ENCODE measurements at regions not wholly inside any gene's neighbourhood (a gene's known extent, or its start where the extent isn't known, plus 50 kb on each side); places are given as distances from the start of the nearest gene placed in this dataset.

DNA sequence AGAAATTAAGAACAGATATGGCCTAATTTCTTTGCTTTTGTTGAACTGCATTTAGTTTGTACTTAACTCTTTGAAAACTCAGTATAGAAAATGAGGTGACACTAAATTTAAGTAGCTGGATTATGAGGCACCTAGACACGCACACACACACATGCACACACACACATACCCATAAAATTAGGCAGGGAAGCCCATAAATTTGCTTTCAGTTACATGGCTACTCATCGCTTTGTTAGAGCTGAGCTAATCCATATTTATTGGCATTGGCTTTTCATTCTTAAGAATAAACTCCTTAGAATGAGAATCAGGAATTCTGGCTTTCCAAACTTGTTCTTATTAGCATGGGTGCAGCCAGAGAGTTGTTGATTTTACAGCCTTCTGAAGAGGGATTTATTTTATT lies 61.7 kb upstream of the MBNL2 start:
- Mint-ChIP-seq H3K27ac (no peak overlapping the region), H3K4me1 (ENCODE audit: unreplicated experiment) (no peaks in the 10 kb centered on the region), H3K4me3 (no peak overlapping the region), H3K9me3 (no peaks in the 10 kb centered on the region), H3K27me3 (no peaks in the 10 kb centered on the region), H3K36me3 (no peaks in the 10 kb centered on the region)
- TF ChIP-seq, protein P1, sequence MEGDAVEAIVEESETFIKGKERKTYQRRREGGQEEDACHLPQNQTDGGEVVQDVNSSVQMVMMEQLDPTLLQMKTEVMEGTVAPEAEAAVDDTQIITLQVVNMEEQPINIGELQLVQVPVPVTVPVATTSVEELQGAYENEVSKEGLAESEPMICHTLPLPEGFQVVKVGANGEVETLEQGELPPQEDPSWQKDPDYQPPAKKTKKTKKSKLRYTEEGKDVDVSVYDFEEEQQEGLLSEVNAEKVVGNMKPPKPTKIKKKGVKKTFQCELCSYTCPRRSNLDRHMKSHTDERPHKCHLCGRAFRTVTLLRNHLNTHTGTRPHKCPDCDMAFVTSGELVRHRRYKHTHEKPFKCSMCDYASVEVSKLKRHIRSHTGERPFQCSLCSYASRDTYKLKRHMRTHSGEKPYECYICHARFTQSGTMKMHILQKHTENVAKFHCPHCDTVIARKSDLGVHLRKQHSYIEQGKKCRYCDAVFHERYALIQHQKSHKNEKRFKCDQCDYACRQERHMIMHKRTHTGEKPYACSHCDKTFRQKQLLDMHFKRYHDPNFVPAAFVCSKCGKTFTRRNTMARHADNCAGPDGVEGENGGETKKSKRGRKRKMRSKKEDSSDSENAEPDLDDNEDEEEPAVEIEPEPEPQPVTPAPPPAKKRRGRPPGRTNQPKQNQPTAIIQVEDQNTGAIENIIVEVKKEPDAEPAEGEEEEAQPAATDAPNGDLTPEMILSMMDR (conservative IDR thresholded peaks at IDR 0.05): no peak
- DNase-seq (ENCODE audit: extremely low spot score, unreplicated experiment): no peak

DNA sequence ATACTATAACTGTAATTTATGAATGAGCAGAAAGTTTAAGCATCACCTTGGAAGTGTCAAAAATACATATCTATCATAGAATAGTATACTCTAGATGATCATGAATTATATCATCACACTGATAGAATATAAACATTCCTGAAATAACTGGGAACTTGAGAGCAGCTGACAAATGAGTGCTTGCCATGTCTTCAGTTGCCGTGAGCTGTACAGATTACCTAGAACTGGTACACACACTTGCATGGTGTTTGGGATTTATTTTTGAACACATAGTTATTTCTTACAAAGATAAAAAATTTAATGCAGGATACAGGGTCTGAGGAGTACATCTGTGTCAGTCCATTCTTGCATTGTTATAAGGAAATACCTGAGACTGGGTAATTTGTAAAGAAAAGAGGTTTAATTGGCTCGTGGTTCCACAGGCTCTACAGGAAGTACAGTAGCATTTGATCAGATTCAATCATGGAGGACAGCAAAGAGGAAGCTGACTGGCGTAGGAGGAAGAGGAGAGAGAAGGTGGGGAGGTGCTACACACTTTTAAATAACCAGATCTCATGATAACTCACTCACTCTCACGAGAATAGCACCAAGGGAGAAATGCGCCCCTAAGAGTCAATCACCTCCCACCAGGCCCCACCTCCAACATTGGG lies 60.4 kb upstream of the MBNL2 start:
- H3K36me3 Mint-ChIP-seq: no peaks in the 10 kb centered on the region
- no peak overlapping the region for H3K4me3 Mint-ChIP-seq
- H3K27me3 Mint-ChIP-seq: no peaks in the 10 kb centered on the region
- no peaks in the 10 kb centered on the region for H3K9me3 Mint-ChIP-seq
- no peak overlapping the region for H3K27ac Mint-ChIP-seq
- DNase-seq (ENCODE audit: extremely low spot score, unreplicated experiment): no peak
- no peaks in the 10 kb centered on the region for H3K4me1 Mint-ChIP-seq (ENCODE audit: unreplicated experiment)
- TF ChIP-seq, protein P1 (conservative IDR thresholded peaks at IDR 0.05): no peak

DNA sequence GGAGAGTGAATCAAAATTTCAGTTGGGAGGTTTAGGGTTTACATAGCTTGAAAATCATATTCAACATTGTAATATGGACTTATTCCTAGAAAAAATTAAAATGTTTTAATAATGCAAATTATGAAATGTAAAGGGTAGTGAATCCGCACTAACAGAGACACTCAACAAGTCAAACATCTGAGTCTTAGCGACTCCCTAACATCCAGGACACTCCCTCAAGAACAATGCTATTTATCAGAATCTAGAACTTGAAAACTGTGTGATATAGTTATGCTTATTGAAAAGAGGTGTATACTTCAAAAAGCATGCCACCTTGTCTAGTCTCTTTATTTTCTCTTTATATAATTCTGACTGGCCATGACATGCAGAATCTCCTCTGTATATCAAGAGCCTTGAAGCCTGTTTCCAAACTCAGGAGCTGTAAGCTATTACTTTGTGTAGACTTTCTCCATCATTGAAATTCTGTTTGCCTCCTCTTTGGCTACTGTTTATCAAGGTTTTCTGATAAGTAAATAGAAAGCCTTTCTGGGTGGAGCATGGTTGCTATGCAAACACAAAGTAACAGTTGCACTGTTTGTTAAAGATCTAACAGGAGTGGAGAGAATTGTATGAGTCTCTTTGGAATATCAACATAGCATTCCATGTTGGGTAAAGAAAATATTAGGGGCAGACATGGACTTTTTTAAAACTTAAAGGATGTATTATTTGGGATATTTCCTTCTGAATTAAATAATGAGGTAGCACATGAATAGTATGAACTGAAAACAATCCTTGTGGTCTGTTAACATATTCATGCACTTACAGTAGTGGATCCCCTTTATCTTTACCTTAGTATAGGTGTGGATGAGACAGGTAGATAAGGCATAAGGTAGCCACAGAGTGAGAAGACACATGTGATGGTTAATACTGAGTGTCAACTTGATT lies 56.4 kb upstream of the MBNL2 start:
- Mint-ChIP-seq H3K27me3 (no peaks in the 10 kb centered on the region), H3K4me1 (ENCODE audit: unreplicated experiment) (no peaks in the 10 kb centered on the region), H3K4me3 (no peak overlapping the region), H3K27ac (peak overlapping the region; percentile 17), H3K9me3 (no peaks in the 10 kb centered on the region), H3K36me3 (no peaks in the 10 kb centered on the region)
- TF ChIP-seq, protein P1 (conservative IDR thresholded peaks at IDR 0.05): no peak
- no peak for DNase-seq (ENCODE audit: extremely low spot score, unreplicated experiment)

- Mint-ChIP-seq H3K27me3 (no peaks in the 10 kb centered on the region), H3K9me3 (peaks cover 7% of the 10 kb centered on the region), H3K27ac (no peak overlapping the region), H3K4me3 (no peak overlapping the region), H3K4me1 (ENCODE audit: unreplicated experiment) (no peaks in the 10 kb centered on the region), H3K36me3 (no peaks in the 10 kb centered on the region)
- TF ChIP-seq, protein P1 (conservative IDR thresholded peaks at IDR 0.05): no peak
- DNase-seq (ENCODE audit: extremely low spot score, unreplicated experiment): no peak
Observed at GRCh38 chr13:97171136-97171535, 51.0 kb upstream of the MBNL2 start.

All from type B pancreatic cell (in vitro differentiated cells).